DND-41 (cell line): ENCODE measurements at regions not wholly inside any gene's neighbourhood (a gene's known extent, or its start where the extent isn't known, plus 50 kb on each side); places are given as distances from the start of the nearest gene placed in this dataset.

Experiments
- ATAC-seq: fragments of 200-7000 bp; cut with Tn5 transposase; 3 replicates; pipeline ENCODE4 v1.9.1; 2021; ENCODE audit warnings: low read depth; ENCODE audit not compliant: insufficient read depth
- DNase-seq: peaks from one replicate; pipeline ENCODE4 v3.0.0-alpha.2; 2020
- H2AFZ ChIP-seq: 2 replicates; pipeline ENCODE4 v1.6.0; 2012; ENCODE audit warnings: low read depth, low read length
- H3K27ac ChIP-seq: 2 replicates; pipeline ENCODE4 v1.5.1; 2012; ENCODE audit warnings: low read length, inconsistent platforms
- H3K27me3 ChIP-seq: fragments of 200-600 bp; sonication (generic); 2 replicates; pipeline ENCODE4 v1.6.0; 2012; ENCODE audit warnings: low read length, mild to moderate bottlenecking, inconsistent platforms; ENCODE audit not compliant: insufficient read depth, poor library complexity
- H3K36me3 ChIP-seq: 2 replicates; pipeline ENCODE4 v1.5.1; 2012; ENCODE audit warnings: low read length, inconsistent platforms; ENCODE audit not compliant: insufficient read depth
- H3K4me1 ChIP-seq: 2 replicates; pipeline ENCODE4 v1.5.1; 2012; ENCODE audit warnings: mild to moderate bottlenecking, low read length; ENCODE audit not compliant: insufficient read depth
- H3K4me2 ChIP-seq: 2 replicates; pipeline ENCODE4 v1.6.0; 2012; ENCODE audit warnings: mild to moderate bottlenecking, moderate library complexity, low read length, inconsistent platforms; ENCODE audit not compliant: insufficient read depth
- H3K4me3 ChIP-seq, 2 experiments: fragments of 200-600 bp in 1 of 2; shearing (Covaris generic) in 1 of 2; 2 replicates each; pipeline ENCODE4 v1.5.1; 2012 to 2016; ENCODE audit warnings: inconsistent platforms in 2 of 2, low read length in 2 of 2, mild to moderate bottlenecking in 2 of 2, low read depth in 1 of 2, moderate library complexity in 1 of 2
- H3K79me2 ChIP-seq: 2 replicates; pipeline ENCODE4 v1.6.0; 2012; ENCODE audit warnings: low read length, inconsistent platforms; ENCODE audit not compliant: insufficient read depth
- H3K9ac ChIP-seq: 2 replicates; pipeline ENCODE4 v1.6.0; 2012; ENCODE audit warnings: low read depth, mild to moderate bottlenecking, inconsistent platforms, low read length, moderate library complexity
- H3K9me3 ChIP-seq: 2 replicates; pipeline ENCODE4 v1.5.1; 2012; ENCODE audit warnings: low read length, moderate library complexity, mild to moderate bottlenecking, inconsistent platforms; ENCODE audit not compliant: insufficient read depth, severe bottlenecking
- H4K20me1 ChIP-seq: 2 replicates; pipeline ENCODE4 v1.6.0; 2012; ENCODE audit warnings: low read length; ENCODE audit not compliant: insufficient read depth
- EZH2 ChIP-seq: IDR thresholded peaks from 3 replicates; pipeline ENCODE4 v1.6.1; 2012; ENCODE audit warnings: borderline replicate concordance, low read depth, mild to moderate bottlenecking, moderate library complexity, low read length, inconsistent platforms; ENCODE audit not compliant: severe bottlenecking
- TF ChIP-seq, protein P1 (sequence below): IDR thresholded peaks from 2 replicates; pipeline ENCODE4 v1.5.1; 2012; ENCODE audit warnings: borderline replicate concordance, low read length, moderate library complexity, mild to moderate bottlenecking; ENCODE audit not compliant: poor library complexity, severe bottlenecking; ENCODE audit errors: extremely low read depth

DNA sequence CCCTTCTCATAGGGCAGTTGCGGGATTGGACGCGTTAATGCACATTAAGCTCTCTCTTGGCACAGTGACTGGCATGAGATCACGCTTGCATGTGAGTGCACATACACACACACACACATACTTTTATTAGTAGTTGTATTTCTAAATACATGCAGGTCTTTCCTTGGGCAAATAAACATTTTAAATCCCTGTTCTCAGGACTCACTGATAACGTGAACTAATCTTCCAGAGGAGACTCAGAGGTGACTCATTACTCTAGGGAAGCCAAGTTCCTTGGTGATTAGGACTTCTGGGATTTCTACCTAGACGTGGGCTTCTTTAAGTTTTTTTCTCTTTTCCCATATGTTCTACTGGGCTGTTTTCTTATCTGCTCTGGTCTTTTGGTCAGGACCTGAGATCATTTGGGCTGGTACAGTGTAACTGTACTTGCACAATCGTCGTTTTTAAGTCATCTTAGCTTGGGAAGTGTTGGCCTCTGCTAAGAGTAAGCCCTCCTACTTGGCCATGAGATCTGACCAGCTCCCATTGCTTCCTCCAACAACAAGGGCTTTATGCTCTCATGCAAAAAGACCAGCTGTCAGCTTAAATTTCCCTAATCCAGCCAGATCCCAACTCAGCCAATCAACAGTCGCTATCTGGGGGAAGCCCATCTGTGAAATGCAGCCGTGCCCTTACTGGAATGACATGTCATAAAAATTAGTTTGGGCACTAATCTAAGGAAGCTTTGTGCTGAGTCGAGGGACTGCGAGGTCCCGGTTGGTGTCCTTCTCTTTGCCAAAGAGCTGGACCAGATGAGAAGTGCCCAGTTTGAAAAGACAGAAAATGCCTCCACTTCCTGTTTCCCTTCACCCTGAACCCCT lies 176.4 kb upstream of the ANKRD55 start:
- ATAC-seq (no peak), DNase-seq (no peak)
- Histone ChIP-seq H3K36me3 (no peaks in the 10 kb centered on the region), H3K27me3 (no peaks in the 10 kb centered on the region), H3K9ac (no peak overlapping the region), H3K4me1 (no peaks in the 10 kb centered on the region), H3K9me3 (no peaks in the 10 kb centered on the region), H3K4me2 (no peak overlapping the region), H3K27ac (no peak overlapping the region), H4K20me1 (no peaks in the 10 kb centered on the region), H3K79me2 (no peaks in the 10 kb centered on the region), H3K4me3 (no peak overlapping the region), H2AFZ (no peak overlapping the region)
- TF ChIP-seq EZH2, result no peak
- TF ChIP-seq, protein P1, sequence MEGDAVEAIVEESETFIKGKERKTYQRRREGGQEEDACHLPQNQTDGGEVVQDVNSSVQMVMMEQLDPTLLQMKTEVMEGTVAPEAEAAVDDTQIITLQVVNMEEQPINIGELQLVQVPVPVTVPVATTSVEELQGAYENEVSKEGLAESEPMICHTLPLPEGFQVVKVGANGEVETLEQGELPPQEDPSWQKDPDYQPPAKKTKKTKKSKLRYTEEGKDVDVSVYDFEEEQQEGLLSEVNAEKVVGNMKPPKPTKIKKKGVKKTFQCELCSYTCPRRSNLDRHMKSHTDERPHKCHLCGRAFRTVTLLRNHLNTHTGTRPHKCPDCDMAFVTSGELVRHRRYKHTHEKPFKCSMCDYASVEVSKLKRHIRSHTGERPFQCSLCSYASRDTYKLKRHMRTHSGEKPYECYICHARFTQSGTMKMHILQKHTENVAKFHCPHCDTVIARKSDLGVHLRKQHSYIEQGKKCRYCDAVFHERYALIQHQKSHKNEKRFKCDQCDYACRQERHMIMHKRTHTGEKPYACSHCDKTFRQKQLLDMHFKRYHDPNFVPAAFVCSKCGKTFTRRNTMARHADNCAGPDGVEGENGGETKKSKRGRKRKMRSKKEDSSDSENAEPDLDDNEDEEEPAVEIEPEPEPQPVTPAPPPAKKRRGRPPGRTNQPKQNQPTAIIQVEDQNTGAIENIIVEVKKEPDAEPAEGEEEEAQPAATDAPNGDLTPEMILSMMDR, result no peak

DNA sequence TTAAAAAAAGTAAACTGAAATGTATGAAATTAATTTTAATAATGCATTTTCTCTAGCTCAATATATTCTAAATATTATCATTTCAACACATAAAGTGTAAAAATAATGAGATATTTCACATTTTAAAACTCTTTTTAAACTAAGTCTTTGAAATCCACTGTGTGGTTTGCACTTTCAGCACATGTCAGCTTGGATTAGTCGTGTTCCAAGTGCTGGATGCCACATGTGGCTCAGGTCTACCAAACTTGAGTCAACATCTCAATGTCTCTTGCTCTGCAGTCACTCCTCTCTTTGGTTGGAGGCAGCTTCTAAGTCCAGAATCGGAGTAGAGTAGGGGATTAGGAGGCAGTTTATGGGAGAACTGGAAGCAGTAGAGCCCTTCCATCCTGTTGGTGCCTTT lies 173.7 kb upstream of the ANKRD55 start:
- Histone ChIP-seq H3K4me1 (no peaks in the 10 kb centered on the region), H3K27ac (no peak overlapping the region), H2AFZ (no peak overlapping the region)

DNA sequence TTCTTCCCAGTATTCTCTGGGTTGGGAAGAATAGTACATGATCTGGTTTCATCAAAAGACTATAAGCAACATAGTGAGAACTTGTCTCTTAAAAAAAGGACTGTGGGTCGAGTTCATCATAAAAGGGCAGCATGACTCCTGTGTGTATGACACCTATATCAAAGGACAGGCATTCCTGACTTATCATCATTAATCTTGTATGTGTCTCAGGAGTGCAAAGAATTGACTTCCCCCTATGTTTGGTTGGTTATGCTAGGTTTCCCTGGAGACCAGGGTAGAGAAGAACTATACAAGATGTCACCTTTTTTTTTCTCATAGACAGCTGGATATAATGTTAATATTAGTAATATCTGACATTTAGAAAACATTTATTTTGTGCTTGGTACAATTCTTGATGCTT lies 173.1 kb upstream of the ANKRD55 start:
- no peak overlapping the region for H2AFZ ChIP-seq
- TF ChIP-seq, protein P1, result no peak
- no peak for TF ChIP-seq EZH2
- H3K9me3 ChIP-seq, result no peaks in the 10 kb centered on the region
- H3K79me2 ChIP-seq, result no peaks in the 10 kb centered on the region
- H3K4me1 ChIP-seq, result no peaks in the 10 kb centered on the region
- no peak overlapping the region for H3K27ac ChIP-seq
- ATAC-seq (no peak), DNase-seq (no peak)
- no peak overlapping the region for H3K9ac ChIP-seq
- no peaks in the 10 kb centered on the region for H3K27me3 ChIP-seq
- H3K36me3 ChIP-seq, result no peaks in the 10 kb centered on the region
- H3K4me2 ChIP-seq, result no peak overlapping the region
- H3K4me3 ChIP-seq, result no peak overlapping the region
- no peaks in the 10 kb centered on the region for H4K20me1 ChIP-seq

More for the DNA sequence above, 173.7 kb upstream of the ANKRD55 start:
- no peak for TF ChIP-seq EZH2
- TF ChIP-seq, protein P1, result no peak
- Histone ChIP-seq H3K9me3 (no peaks in the 10 kb centered on the region), H3K27me3 (no peaks in the 10 kb centered on the region), H3K4me2 (no peak overlapping the region), H4K20me1 (no peaks in the 10 kb centered on the region), H3K79me2 (no peaks in the 10 kb centered on the region), H3K9ac (no peak overlapping the region), H3K4me3 (no peak overlapping the region), H3K36me3 (no peaks in the 10 kb centered on the region)
- no peak for ATAC-seq
- DNase-seq, result no peak
